UCSD-AML1 (cell line): ENCODE measurements at regions not wholly inside any gene's neighbourhood (a gene's known extent, or its start where the extent isn't known, plus 50 kb on each side); places are given as distances from the start of the nearest gene placed in this dataset.
"Not testable (repeated sequence)": the region's sequence is repeated elsewhere in the genome, so short reads cannot be mapped to it uniquely, and the experiment has no call there.

Source experiments
- DNase-seq: peaks from one replicate; lab custom pipeline; 2025; ENCODE audit not compliant: unreplicated experiment; lab: John Stamatoyannopoulos, UW

GRCh38 chr19:13665125-13665905 lies 99.0 kb upstream of the MRI1 start:
- DNase-seq: no peak

GRCh38 chr19:13652810-13653590 lies 111.3 kb upstream of the MRI1 start:
- no peak for DNase-seq

GRCh38 chr19:13646758-13647157 lies 117.6 kb upstream of the MRI1 start:
- DNase-seq: no peak

GRCh38 chr19:13644645-13645044 lies 119.7 kb upstream of the MRI1 start:
- DNase-seq: no peak

- no peak for DNase-seq
Measured at GRCh38 chr19:13640611-13641010, 123.7 kb upstream of the MRI1 start.

- DNase-seq: no peak
Measured at GRCh38 chr19:13639342-13639929, 124.9 kb upstream of the MRI1 start.

GRCh38 chr19:13637664-13638063 lies 126.7 kb upstream of the MRI1 start:
- no peak for DNase-seq

GRCh38 chr19:13634658-13635057 lies 128.4 kb upstream of the CACNA1A start:
- DNase-seq: no peak

GRCh38 chr19:13633522-13633922 lies 127.2 kb upstream of the CACNA1A start:
- no peak for DNase-seq

- no peak for DNase-seq
Measured at GRCh38 chr19:13633109-13633508, 126.8 kb upstream of the CACNA1A start.

- not testable (repeated sequence) for DNase-seq
Measured at GRCh38 chr19:13632164-13632563, 125.9 kb upstream of the CACNA1A start.

GRCh38 chr19:13629687-13630357 lies 123.5 kb upstream of the CACNA1A start:
- DNase-seq: no peak

- DNase-seq: no peak
Measured at GRCh38 chr19:13627531-13627930, 121.3 kb upstream of the CACNA1A start.

GRCh38 chr19:13623716-13624710 lies 117.7 kb upstream of the CACNA1A start:
- no peak for DNase-seq

GRCh38 chr19:13622766-13623715 lies 116.8 kb upstream of the CACNA1A start:
- DNase-seq: no peak

GRCh38 chr19:13621413-13621812 lies 115.1 kb upstream of the CACNA1A start:
- DNase-seq: no peak

- DNase-seq: no peak
Measured at GRCh38 chr19:13619203-13619632, 112.9 kb upstream of the CACNA1A start.

GRCh38 chr19:13615890-13616289 lies 109.6 kb upstream of the CACNA1A start:
- DNase-seq: no peak

GRCh38 chr19:13613447-13613846 lies 107.2 kb upstream of the CACNA1A start:
- DNase-seq: no peak
